PC-3 (cell line): ENCODE measurements at regions not wholly inside any gene's neighbourhood (a gene's known extent, or its start where the extent isn't known, plus 50 kb on each side); places are given as distances from the start of the nearest gene placed in this dataset.

Source experiments
- CTCF ChIP-seq: fragments of 300-600 bp; sonication (generic); conservative IDR thresholded peaks from 2 replicates; pipeline ENCODE4 v1.5.1; 2017; ENCODE audit warnings: antibody characterized with exemption, low read depth, mild to moderate bottlenecking, low read length
- EZH2 ChIP-seq: fragments of 300-600 bp; sonication (generic); IDR thresholded peaks from one replicate; pipeline ENCODE4 v1.6.1; 2017; ENCODE audit warnings: antibody characterized with exemption, mild to moderate bottlenecking, low read length; ENCODE audit not compliant: unreplicated experiment

- no peak for TF ChIP-seq EZH2
- no peak for TF ChIP-seq CTCF
Observed at GRCh38 chr3:74722211-74722610, 107.8 kb upstream of the CNTN3 start.
